NT2/D1 (cell line): ENCODE measurements at regions not wholly inside any gene's neighbourhood (a gene's known extent, or its start where the extent isn't known, plus 50 kb on each side); places are given as distances from the start of the nearest gene placed in this dataset.

Experiments
- DNase-seq: peaks from one replicate; pipeline ENCODE4 v3.0.0-alpha.2; 2011; ENCODE audit warnings: low read depth, low spot score
- H3K27me3 ChIP-seq: 2 replicates; pipeline ENCODE4 v1.6.0; 2011; ENCODE audit warnings: mild to moderate bottlenecking; ENCODE audit not compliant: insufficient read length, insufficient read depth
- H3K36me3 ChIP-seq: 2 replicates; pipeline ENCODE4 v1.6.1; 2011; ENCODE audit warnings: mild to moderate bottlenecking, low read length, mixed read lengths; ENCODE audit not compliant: insufficient read depth, insufficient read length
- H3K4me1 ChIP-seq: 2 replicates; pipeline ENCODE4 v1.5.1; 2011; ENCODE audit not compliant: insufficient read depth, insufficient read length
- H3K4me3 ChIP-seq: 2 replicates; pipeline ENCODE4 v1.5.1; 2011; ENCODE audit warnings: low read depth; ENCODE audit not compliant: insufficient read length
- H3K9ac ChIP-seq: 2 replicates; pipeline ENCODE4 v1.6.0; 2011; ENCODE audit warnings: low read depth; ENCODE audit not compliant: insufficient read length
- H3K9me3 ChIP-seq: 2 replicates; pipeline ENCODE4 v1.5.1; 2011; ENCODE audit warnings: mild to moderate bottlenecking, low read length; ENCODE audit not compliant: insufficient read depth
- SUZ12 ChIP-seq: IDR thresholded peaks from 2 replicates; pipeline ENCODE4 v1.6.1; 2011; ENCODE audit not compliant: insufficient read length, insufficient read depth; ENCODE audit errors: extremely low read depth
- YY1 ChIP-seq: IDR thresholded peaks from 2 replicates; pipeline ENCODE4 v1.6.1; 2011; ENCODE audit not compliant: insufficient read length, insufficient read depth
- ZNF274 ChIP-seq: IDR thresholded peaks from 2 replicates; pipeline ENCODE4 v1.6.1; 2011; ENCODE audit warnings: mild to moderate bottlenecking, low read depth, low read length

DNA sequence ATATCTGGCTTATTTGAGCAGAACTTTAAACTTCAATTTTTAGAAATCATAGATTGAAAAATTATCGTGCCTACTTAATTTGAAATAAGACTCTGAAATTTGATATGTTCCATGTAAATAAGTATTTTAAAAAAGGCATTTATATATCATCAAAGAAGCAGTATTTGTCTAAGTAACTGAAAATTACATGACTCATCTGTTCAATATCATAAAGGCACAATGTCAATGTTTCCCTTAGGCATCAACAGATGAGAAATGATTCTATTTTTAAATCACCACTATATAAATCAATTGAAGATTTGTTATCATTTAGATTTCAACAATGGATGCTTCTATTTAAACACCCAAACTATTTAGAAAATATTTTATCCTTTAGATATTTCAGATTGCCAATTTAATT, 142.9 kb upstream of the POU5F2 start:
- no peak overlapping the region for H3K4me3 ChIP-seq
- no peak for DNase-seq
- H3K4me1 ChIP-seq = no peaks in the 10 kb centered on the region
- H3K36me3 ChIP-seq = no peaks in the 10 kb centered on the region
- no peaks in the 10 kb centered on the region for H3K9me3 ChIP-seq
- TF ChIP-seq ZNF274 (no peak), SUZ12 (no peak), YY1 (no peak)
- no peaks in the 10 kb centered on the region for H3K27me3 ChIP-seq
- no peak overlapping the region for H3K9ac ChIP-seq

DNA sequence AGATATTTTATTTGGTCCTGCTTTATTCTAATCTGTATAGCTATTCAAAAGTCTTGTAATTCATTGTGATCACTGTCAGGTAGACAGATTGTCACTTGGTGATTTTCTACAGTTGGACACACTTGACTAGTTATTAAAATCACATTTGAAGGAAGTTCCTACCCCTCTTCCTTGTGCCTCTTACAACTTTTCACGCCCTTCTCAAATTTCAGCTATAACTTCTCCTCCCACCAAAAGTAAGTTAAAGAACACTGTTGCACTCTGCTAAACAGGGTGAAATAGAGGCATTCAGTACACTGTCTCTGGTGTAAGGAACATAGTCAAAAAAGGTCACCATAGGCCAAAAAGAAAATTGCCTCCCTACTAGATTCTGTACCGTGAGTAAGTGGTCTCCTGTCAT, 142.1 kb upstream of the POU5F2 start:
- Histone ChIP-seq H3K9me3 (no peaks in the 10 kb centered on the region), H3K4me1 (no peaks in the 10 kb centered on the region), H3K9ac (no peak overlapping the region), H3K36me3 (no peaks in the 10 kb centered on the region), H3K27me3 (no peaks in the 10 kb centered on the region), H3K4me3 (no peak overlapping the region)
- DNase-seq = no peak
- TF ChIP-seq SUZ12 = no peak
- TF ChIP-seq YY1 = no peak
- no peak for TF ChIP-seq ZNF274

DNA sequence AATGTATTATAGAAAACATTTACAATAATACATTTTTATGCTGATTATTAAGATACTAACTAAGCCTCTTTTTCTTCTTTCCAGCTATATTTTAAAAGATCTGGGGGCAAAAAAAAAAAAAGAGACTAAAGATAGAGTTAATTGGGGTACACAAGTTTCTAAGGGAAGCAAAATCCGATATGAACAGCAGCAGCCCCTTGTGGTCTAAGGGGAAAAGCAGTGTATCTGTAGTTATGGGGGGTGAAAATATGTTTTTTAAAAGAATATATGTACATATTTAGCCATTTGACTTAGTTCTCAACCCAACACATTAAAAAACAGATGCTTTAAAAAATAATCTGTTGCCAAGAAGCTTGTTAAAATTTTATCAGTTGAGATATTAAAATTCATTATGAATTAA, 134.3 kb upstream of the POU5F2 start:
- no peaks in the 10 kb centered on the region for H3K4me1 ChIP-seq
- no peaks in the 10 kb centered on the region for H3K36me3 ChIP-seq
- TF ChIP-seq ZNF274 = no peak
- TF ChIP-seq SUZ12 = no peak
- TF ChIP-seq YY1 = no peak
- DNase-seq = no peak
- H3K9me3 ChIP-seq = no peaks in the 10 kb centered on the region
- no peaks in the 10 kb centered on the region for H3K27me3 ChIP-seq
- H3K9ac ChIP-seq = no peak overlapping the region
- H3K4me3 ChIP-seq = no peak overlapping the region

DNA sequence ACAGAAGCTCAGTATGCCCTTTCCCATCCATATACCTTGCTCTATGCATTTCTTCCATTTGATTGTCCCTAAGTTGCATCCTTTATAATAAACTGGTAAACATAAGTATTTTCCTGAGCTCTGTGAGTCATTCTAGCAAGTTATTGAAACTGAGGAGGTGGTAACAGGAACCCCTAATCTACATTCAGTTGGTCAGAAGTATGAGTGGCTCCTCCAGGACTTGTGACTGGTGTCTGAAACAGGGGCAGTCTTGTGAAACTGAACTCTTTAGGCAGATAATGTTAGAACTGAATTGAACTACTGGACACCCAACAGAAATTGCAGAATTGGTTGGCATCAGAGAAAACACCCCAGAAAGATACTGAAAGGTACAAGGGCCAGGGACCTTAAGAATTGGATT, 133.1 kb upstream of the POU5F2 start:
- TF ChIP-seq ZNF274 = no peak
- TF ChIP-seq SUZ12 = no peak
- no peak for TF ChIP-seq YY1
- Histone ChIP-seq H3K9ac (no peak overlapping the region), H3K36me3 (no peaks in the 10 kb centered on the region), H3K9me3 (no peaks in the 10 kb centered on the region), H3K4me1 (no peaks in the 10 kb centered on the region), H3K4me3 (no peak overlapping the region), H3K27me3 (no peaks in the 10 kb centered on the region)
- no peak for DNase-seq

DNA sequence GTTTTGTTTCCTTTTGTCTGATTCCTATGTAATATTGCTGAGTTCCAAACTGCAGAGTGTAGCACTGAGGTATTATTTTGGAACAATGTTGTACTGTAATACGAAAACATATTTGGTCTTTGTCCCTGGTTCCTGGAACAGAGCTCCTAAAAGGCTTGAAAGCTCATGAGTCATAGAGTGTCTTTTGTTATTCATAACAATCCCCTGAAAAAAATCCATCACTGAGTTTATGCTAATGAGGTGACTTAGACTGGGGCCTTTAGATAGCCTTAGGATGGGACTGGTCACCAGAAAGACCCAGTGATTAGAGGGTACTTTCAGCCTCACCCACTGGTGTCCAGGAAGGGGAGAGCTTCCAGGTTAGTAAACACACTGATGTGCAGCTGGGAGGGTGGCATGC, 132.7 kb upstream of the POU5F2 start:
- TF ChIP-seq YY1 = no peak
- no peak for TF ChIP-seq SUZ12
- TF ChIP-seq ZNF274 = no peak

DNA sequence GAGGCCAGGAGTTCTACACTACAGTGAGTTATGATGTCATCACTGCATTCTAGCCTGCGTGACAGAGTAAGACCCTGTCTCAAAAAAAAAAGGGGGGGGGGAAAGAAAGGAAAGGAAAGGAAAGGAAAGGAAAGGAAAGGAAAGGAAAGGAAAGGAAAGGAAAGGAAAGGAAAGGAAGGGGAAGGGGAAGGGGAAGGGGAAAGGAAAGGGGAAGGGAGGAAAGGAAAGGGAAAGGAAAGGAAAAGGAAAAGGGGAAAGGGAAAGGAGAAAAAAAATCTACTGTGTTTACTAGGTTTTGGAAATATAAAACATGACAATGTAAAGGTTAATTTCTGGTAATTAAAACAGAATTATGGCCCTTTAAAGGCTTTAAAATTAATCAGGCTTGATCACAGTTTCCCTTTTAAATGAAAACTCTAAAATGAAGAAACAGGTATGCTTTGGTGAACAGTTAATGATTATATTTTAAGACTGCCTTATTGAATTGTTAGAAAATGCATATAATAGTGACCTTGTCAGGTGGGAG, 131.9 kb upstream of the POU5F2 start:
- no peak for DNase-seq
- TF ChIP-seq YY1 (no peak), ZNF274 (no peak), SUZ12 (no peak)

More for the DNA sequence above, 132.7 kb upstream of the POU5F2 start:
- Histone ChIP-seq H3K9me3 (no peaks in the 10 kb centered on the region), H3K4me3 (no peak overlapping the region), H3K9ac (no peak overlapping the region), H3K27me3 (no peaks in the 10 kb centered on the region), H3K36me3 (no peaks in the 10 kb centered on the region), H3K4me1 (no peaks in the 10 kb centered on the region)
- peak; percentile 1 for DNase-seq

DNA sequence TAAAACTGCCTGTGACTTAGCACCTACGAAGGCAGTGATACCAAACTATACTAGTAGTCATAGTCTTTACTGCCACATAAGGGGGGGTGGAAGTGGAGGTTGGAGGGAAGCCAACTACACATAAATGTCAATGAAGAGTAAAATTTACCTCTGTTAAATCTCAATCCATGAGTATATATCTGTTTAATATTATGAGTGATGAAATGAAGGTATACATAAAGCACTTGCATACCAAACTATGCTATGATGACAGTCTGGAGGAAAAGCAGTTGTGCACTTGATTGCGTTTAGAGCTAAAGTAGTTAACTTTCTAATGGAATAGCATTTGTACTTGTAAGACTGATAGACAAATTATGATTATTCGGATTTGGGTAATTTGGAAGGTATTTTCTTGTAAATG, 129.2 kb upstream of the POU5F2 start:
- Histone ChIP-seq H3K9ac (no peak overlapping the region), H3K4me3 (no peak overlapping the region), H3K27me3 (no peaks in the 10 kb centered on the region), H3K36me3 (no peaks in the 10 kb centered on the region), H3K4me1 (no peaks in the 10 kb centered on the region), H3K9me3 (no peaks in the 10 kb centered on the region)
- TF ChIP-seq YY1 = no peak
- TF ChIP-seq ZNF274 = no peak
- no peak for TF ChIP-seq SUZ12
- DNase-seq = no peak

More for the DNA sequence above, 131.9 kb upstream of the POU5F2 start:
- no peaks in the 10 kb centered on the region for H3K9me3 ChIP-seq
- no peaks in the 10 kb centered on the region for H3K36me3 ChIP-seq
- H3K4me3 ChIP-seq = no peak overlapping the region
- no peaks in the 10 kb centered on the region for H3K4me1 ChIP-seq
- H3K9ac ChIP-seq = no peak overlapping the region
- no peaks in the 10 kb centered on the region for H3K27me3 ChIP-seq

DNA sequence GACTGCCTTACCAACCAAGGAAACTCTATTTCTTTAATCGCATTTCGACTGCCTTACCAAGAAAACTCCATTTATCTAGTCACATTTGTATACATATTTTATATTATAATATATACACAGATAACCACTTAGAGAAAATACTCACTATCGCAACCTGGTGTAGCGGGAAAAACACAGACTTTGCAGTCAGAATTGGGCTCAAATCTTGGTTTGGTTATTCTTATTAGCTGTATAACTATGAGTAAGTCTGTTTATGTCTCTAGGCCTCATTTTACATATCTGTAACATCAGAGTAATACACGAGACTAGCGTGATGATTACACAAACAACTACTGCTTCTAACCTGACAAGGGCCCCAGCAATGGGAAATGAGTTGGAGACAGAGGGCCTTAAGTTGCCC, 127.5 kb upstream of the POU5F2 start:
- no peaks in the 10 kb centered on the region for H3K9me3 ChIP-seq
- H3K27me3 ChIP-seq = no peaks in the 10 kb centered on the region
- no peak for DNase-seq
- no peaks in the 10 kb centered on the region for H3K4me1 ChIP-seq
- no peak overlapping the region for H3K9ac ChIP-seq
- no peak overlapping the region for H3K4me3 ChIP-seq
- no peaks in the 10 kb centered on the region for H3K36me3 ChIP-seq
- TF ChIP-seq ZNF274 (no peak), YY1 (no peak), SUZ12 (no peak)
